Loucy (cell line): ENCODE measurements at regions not wholly inside any gene's neighbourhood (a gene's known extent, or its start where the extent isn't known, plus 50 kb on each side); places are given as distances from the start of the nearest gene placed in this dataset.

Experiments used
- H2AFZ ChIP-seq: fragments of 200-600 bp; sonication (generic); 2 replicates; pipeline ENCODE4 v1.6.0; 2016; ENCODE audit warnings: antibody characterized with exemption, mild to moderate bottlenecking, low read length, moderate library complexity
- H3F3A ChIP-seq: fragments of 200-600 bp; 2 replicates; pipeline ENCODE4 v1.6.0; 2016; ENCODE audit warnings: antibody characterized with exemption, low read depth, mild to moderate bottlenecking
- H3K27me3 ChIP-seq: fragments of 200-600 bp; sonication (generic); 2 replicates; pipeline ENCODE4 v1.6.1; 2014; ENCODE audit warnings: low read length, mild to moderate bottlenecking; ENCODE audit not compliant: insufficient read depth, poor library complexity, severe bottlenecking
- H3K36me3 ChIP-seq: fragments of 200-600 bp; sonication (generic); 2 replicates; pipeline ENCODE4 v1.6.1; 2016; ENCODE audit warnings: low read length; ENCODE audit not compliant: insufficient read depth
- H3K4me1 ChIP-seq: fragments of 200-600 bp; sonication (generic); 2 replicates; pipeline ENCODE4 v1.5.1; 2014; ENCODE audit warnings: low read length, mild to moderate bottlenecking; ENCODE audit not compliant: insufficient read depth, poor library complexity, severe bottlenecking
- H3K4me2 ChIP-seq: fragments of 200-600 bp; sonication (generic); 2 replicates; pipeline ENCODE4 v1.6.0; 2014; ENCODE audit warnings: antibody characterized with exemption, low read length, low read depth, mild to moderate bottlenecking; ENCODE audit not compliant: poor library complexity, severe bottlenecking
- H3K4me3 ChIP-seq: fragments of 200-600 bp; sonication (generic); 2 replicates; pipeline ENCODE4 v1.5.1; 2014; ENCODE audit warnings: low read length, mild to moderate bottlenecking, mixed read lengths; ENCODE audit not compliant: poor library complexity, severe bottlenecking
- H3K79me2 ChIP-seq: fragments of 200-600 bp; sonication (generic); 2 replicates; pipeline ENCODE4 v1.6.1; 2014; ENCODE audit warnings: low read length; ENCODE audit not compliant: insufficient read depth
- H3K9ac ChIP-seq: fragments of 200-600 bp; sonication (generic); 2 replicates; pipeline ENCODE4 v1.6.0; 2014; ENCODE audit warnings: mild to moderate bottlenecking, low read depth, low read length, moderate library complexity; ENCODE audit not compliant: poor library complexity, severe bottlenecking
- H3K9me2 ChIP-seq: fragments of 200-600 bp; sonication (generic); replicated peaks from 2 replicates; pipeline ENCODE4 v1.6.1; 2016; ENCODE audit warnings: low read depth, low read length, mixed read lengths
- H3K9me3 ChIP-seq: fragments of 200-600 bp; sonication (generic); 2 replicates; pipeline ENCODE4 v1.6.1; 2014; ENCODE audit warnings: mild to moderate bottlenecking, antibody characterized with exemption, low read length, low read depth; ENCODE audit not compliant: insufficient read depth
- H4K20me1 ChIP-seq: fragments of 200-600 bp; sonication (generic); 2 replicates; pipeline ENCODE4 v1.6.0; 2014; ENCODE audit warnings: antibody characterized with exemption, low read length, mild to moderate bottlenecking; ENCODE audit not compliant: insufficient read depth, poor library complexity, severe bottlenecking
- EZH2phosphoT487 ChIP-seq: fragments of 200-600 bp; IDR thresholded peaks from 2 replicates; pipeline ENCODE4 v1.6.1; 2018; ENCODE audit warnings: antibody characterized with exemption, mild to moderate bottlenecking, moderate library complexity, borderline replicate concordance
- TF ChIP-seq, protein P1 (sequence below): fragments of 200-600 bp; sonication (generic); conservative IDR thresholded peaks from 2 replicates; pipeline ENCODE4 v1.5.1; 2014; ENCODE audit warnings: mild to moderate bottlenecking, antibody characterized with exemption, low read length

DNA sequence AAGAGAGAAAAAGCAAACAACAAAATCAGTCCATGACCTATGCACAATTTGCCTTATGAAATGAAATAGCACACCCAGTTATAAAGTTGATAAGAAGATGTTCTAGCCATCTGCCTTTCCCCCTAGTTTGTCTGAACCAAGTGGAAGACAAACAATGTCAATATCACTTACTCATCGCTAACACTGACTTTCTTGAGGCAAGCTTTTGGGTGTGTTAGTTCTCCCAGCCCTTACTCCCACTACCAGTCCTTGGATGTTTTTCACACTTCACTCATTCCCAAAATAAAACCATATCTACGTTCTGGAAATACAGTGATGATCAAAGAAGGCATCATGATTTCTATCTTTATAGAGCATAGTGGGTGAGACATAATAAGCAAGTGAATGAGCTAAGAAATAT is 393.8 kb downstream of the PCDH20 start:
- no peak overlapping the region for H2AFZ ChIP-seq
- H3K27me3 ChIP-seq: no peaks in the 10 kb centered on the region
- no peaks in the 10 kb centered on the region for H3K9me2 ChIP-seq
- H3F3A ChIP-seq: no peaks in the 10 kb centered on the region
- no peak overlapping the region for H3K4me3 ChIP-seq
- H3K4me2 ChIP-seq: no peak overlapping the region
- H3K4me1 ChIP-seq: no peaks in the 10 kb centered on the region
- TF ChIP-seq, protein P1, sequence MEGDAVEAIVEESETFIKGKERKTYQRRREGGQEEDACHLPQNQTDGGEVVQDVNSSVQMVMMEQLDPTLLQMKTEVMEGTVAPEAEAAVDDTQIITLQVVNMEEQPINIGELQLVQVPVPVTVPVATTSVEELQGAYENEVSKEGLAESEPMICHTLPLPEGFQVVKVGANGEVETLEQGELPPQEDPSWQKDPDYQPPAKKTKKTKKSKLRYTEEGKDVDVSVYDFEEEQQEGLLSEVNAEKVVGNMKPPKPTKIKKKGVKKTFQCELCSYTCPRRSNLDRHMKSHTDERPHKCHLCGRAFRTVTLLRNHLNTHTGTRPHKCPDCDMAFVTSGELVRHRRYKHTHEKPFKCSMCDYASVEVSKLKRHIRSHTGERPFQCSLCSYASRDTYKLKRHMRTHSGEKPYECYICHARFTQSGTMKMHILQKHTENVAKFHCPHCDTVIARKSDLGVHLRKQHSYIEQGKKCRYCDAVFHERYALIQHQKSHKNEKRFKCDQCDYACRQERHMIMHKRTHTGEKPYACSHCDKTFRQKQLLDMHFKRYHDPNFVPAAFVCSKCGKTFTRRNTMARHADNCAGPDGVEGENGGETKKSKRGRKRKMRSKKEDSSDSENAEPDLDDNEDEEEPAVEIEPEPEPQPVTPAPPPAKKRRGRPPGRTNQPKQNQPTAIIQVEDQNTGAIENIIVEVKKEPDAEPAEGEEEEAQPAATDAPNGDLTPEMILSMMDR: no peak
- no peak for TF ChIP-seq EZH2phosphoT487
- H3K36me3 ChIP-seq: no peaks in the 10 kb centered on the region
- no peaks in the 10 kb centered on the region for H3K79me2 ChIP-seq
- no peaks in the 10 kb centered on the region for H4K20me1 ChIP-seq
- no peaks in the 10 kb centered on the region for H3K9me3 ChIP-seq
- no peak overlapping the region for H3K9ac ChIP-seq

- Histone ChIP-seq H3K36me3 (no peaks in the 10 kb centered on the region), H3K4me2 (no peak overlapping the region), H3K9me2 (no peaks in the 10 kb centered on the region), H2AFZ (no peak overlapping the region), H3F3A (no peaks in the 10 kb centered on the region), H3K9ac (no peak overlapping the region), H3K4me3 (no peak overlapping the region), H3K79me2 (no peaks in the 10 kb centered on the region), H4K20me1 (no peaks in the 10 kb centered on the region), H3K4me1 (no peaks in the 10 kb centered on the region), H3K27me3 (no peaks in the 10 kb centered on the region), H3K9me3 (no peaks in the 10 kb centered on the region)
- TF ChIP-seq, protein P1: no peak
- TF ChIP-seq EZH2phosphoT487: no peak
Observed at GRCh38 chr13:61013796-61014195, 401.9 kb downstream of the PCDH20 start.

- H3F3A ChIP-seq: no peaks in the 10 kb centered on the region
- no peaks in the 10 kb centered on the region for H3K79me2 ChIP-seq
- no peak overlapping the region for H3K9ac ChIP-seq
- no peaks in the 10 kb centered on the region; the same call in 1 of the 2 replicates for H3K9me3 ChIP-seq
- no peak overlapping the region for H3K4me3 ChIP-seq
- H2AFZ ChIP-seq: no peak overlapping the region
- H3K4me2 ChIP-seq: no peak overlapping the region
- no peaks in the 10 kb centered on the region for H3K27me3 ChIP-seq
- no peaks in the 10 kb centered on the region for H3K9me2 ChIP-seq
- TF ChIP-seq, protein P1: no peak
- TF ChIP-seq EZH2phosphoT487: no peak
- no peaks in the 10 kb centered on the region for H4K20me1 ChIP-seq
- H3K4me1 ChIP-seq: no peaks in the 10 kb centered on the region
- H3K36me3 ChIP-seq: no peaks in the 10 kb centered on the region
Observed at GRCh38 chr13:61010358-61010757, 405.3 kb downstream of the PCDH20 start.
